GM12878 (cell line): ENCODE measurements at regions not wholly inside any gene's neighbourhood (a gene's known extent, or its start where the extent isn't known, plus 50 kb on each side); places are given as distances from the start of the nearest gene placed in this dataset.

Experiments used
- BRCA1 ChIP-seq: IDR thresholded peaks from 2 replicates; pipeline ENCODE4 v1.6.1; 2011; ENCODE audit warnings: low read depth, low read length, improper control_type of control experiment
- CBX3 ChIP-seq: fragments of 200-600 bp; sonication (generic); IDR thresholded peaks from 2 replicates; pipeline ENCODE4 v1.6.1; 2016; ENCODE audit warnings: low read depth, borderline replicate concordance
- FOXK2 ChIP-seq: fragments of 450-650 bp; IDR thresholded peaks from 2 replicates; pipeline ENCODE4 v1.6.1; 2017; ENCODE audit warnings: mild to moderate bottlenecking, moderate library complexity
- KDM1A ChIP-seq: fragments of 200-600 bp; sonication (generic); IDR thresholded peaks from 2 replicates; pipeline ENCODE4 v1.6.1; 2016; ENCODE audit warnings: borderline replicate concordance
- POLR2A ChIP-seq: IDR thresholded peaks from 2 replicates; pipeline ENCODE4 v1.6.1; 2011; ENCODE audit warnings: low read depth, mild to moderate bottlenecking, low read length
- RAD21 ChIP-seq: IDR thresholded peaks from 2 replicates; pipeline ENCODE4 v1.6.1; 2011; ENCODE audit warnings: mild to moderate bottlenecking, low read depth, low read length, moderate library complexity; ENCODE audit not compliant: insufficient read depth
- RFX5 ChIP-seq: IDR thresholded peaks from 2 replicates; pipeline ENCODE4 v1.6.1; 2011; ENCODE audit warnings: low read depth, low read length, improper control_type of control experiment
- SIN3A ChIP-seq: IDR thresholded peaks from 2 replicates; pipeline ENCODE4 v1.6.1; 2012; ENCODE audit warnings: low read depth, low read length, improper control_type of control experiment
- TF ChIP-seq, protein P1 (sequence below): fragments of 450-650 bp; formaldehyde crosslinking; IDR thresholded peaks from 2 replicates; pipeline ENCODE4 v1.5.0; 2022; ENCODE audit warnings: mild to moderate bottlenecking, missing genetic modification characterization
- TF ChIP-seq, protein P2 (sequence below), 3 experiments: IDR thresholded peaks in 2 of 3; conservative IDR thresholded peaks in 1 of 3; 2 replicates each; pipeline ENCODE4 v1.5.1; 2011; ENCODE audit warnings: low read depth in 3 of 3, low read length in 3 of 3, mild to moderate bottlenecking in 3 of 3, control low read depth in 2 of 3, moderate library complexity in 2 of 3, inconsistent platforms in 1 of 3, mixed read lengths in 1 of 3; ENCODE audit not compliant: control insufficient read depth in 2 of 3, insufficient read depth in 1 of 3; ENCODE audit errors: extremely low read depth in 1 of 3

DNA sequence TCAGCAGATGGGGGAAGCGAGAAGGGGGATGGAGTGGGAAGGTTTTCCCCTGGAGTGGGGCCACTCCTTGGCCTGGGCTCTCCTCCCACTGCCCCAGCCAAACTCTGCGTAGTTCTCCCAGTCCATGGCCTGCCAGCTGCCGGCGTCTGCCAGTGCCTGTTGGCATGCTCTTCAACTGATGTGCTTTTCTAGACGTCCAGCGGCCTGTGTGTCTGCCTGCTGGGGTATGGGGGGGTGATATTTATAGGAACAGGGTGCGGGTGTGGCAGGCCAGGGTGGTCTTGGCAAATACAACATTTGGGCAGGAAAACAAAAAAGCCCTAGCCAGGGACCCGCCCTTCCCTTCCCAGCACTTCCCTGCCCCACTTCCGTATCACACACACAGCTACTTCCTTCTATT, 786.3 kb upstream of the NOVA1 start:
- no peak for TF ChIP-seq KDM1A
- TF ChIP-seq, protein P1, sequence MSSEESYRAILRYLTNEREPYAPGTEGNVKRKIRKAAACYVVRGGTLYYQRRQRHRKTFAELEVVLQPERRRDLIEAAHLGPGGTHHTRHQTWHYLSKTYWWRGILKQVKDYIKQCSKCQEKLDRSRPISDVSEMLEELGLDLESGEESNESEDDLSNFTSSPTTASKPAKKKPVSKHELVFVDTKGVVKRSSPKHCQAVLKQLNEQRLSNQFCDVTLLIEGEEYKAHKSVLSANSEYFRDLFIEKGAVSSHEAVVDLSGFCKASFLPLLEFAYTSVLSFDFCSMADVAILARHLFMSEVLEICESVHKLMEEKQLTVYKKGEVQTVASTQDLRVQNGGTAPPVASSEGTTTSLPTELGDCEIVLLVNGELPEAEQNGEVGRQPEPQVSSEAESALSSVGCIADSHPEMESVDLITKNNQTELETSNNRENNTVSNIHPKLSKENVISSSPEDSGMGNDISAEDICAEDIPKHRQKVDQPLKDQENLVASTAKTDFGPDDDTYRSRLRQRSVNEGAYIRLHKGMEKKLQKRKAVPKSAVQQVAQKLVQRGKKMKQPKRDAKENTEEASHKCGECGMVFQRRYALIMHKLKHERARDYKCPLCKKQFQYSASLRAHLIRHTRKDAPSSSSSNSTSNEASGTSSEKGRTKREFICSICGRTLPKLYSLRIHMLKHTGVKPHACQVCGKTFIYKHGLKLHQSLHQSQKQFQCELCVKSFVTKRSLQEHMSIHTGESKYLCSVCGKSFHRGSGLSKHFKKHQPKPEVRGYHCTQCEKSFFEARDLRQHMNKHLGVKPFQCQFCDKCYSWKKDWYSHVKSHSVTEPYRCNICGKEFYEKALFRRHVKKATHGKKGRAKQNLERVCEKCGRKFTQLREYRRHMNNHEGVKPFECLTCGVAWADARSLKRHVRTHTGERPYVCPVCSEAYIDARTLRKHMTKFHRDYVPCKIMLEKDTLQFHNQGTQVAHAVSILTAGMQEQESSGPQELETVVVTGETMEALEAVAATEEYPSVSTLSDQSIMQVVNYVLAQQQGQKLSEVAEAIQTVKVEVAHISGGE (CRISPR knock-in tag), result no peak
- TF ChIP-seq SIN3A, result no peak
- TF ChIP-seq FOXK2, result no peak
- TF ChIP-seq, protein P2, sequence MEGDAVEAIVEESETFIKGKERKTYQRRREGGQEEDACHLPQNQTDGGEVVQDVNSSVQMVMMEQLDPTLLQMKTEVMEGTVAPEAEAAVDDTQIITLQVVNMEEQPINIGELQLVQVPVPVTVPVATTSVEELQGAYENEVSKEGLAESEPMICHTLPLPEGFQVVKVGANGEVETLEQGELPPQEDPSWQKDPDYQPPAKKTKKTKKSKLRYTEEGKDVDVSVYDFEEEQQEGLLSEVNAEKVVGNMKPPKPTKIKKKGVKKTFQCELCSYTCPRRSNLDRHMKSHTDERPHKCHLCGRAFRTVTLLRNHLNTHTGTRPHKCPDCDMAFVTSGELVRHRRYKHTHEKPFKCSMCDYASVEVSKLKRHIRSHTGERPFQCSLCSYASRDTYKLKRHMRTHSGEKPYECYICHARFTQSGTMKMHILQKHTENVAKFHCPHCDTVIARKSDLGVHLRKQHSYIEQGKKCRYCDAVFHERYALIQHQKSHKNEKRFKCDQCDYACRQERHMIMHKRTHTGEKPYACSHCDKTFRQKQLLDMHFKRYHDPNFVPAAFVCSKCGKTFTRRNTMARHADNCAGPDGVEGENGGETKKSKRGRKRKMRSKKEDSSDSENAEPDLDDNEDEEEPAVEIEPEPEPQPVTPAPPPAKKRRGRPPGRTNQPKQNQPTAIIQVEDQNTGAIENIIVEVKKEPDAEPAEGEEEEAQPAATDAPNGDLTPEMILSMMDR (IDR thresholded peaks at IDR 0.05 in 2 of 3, conservative IDR thresholded peaks at IDR 0.05 in 1 of 3; ENCODE audit: control insufficient read depth in 2 of 3, extremely low read depth in 1 of 3, insufficient read depth in 1 of 3, low read depth in 3 of 3, low read length in 3 of 3), result no peak
- TF ChIP-seq BRCA1, result no peak
- TF ChIP-seq POLR2A, result no peak
- TF ChIP-seq RAD21, result no peak
- no peak for TF ChIP-seq RFX5
- no peak for TF ChIP-seq CBX3
